HepG2 (cell line): ENCODE measurements at regions not wholly inside any gene's neighbourhood (a gene's known extent, or its start where the extent isn't known, plus 50 kb on each side); places are given as distances from the start of the nearest gene placed in this dataset.

Experiments
- ARNT2 ChIP-seq: sonication (generic); formaldehyde crosslinking; IDR thresholded peaks from 2 replicates; pipeline ENCODE4 v1.8.0; 2022; ENCODE audit warnings: mild to moderate bottlenecking, low read depth, missing genetic modification reagents, moderate library complexity
- ATF1 ChIP-seq: IDR thresholded peaks from 2 replicates; pipeline ENCODE4 v1.6.1; 2016; ENCODE audit warnings: mild to moderate bottlenecking, control low read depth
- DNMT1 ChIP-seq: sonication (generic); formaldehyde crosslinking; IDR thresholded peaks from 2 replicates; pipeline ENCODE4 v1.5.1; 2020; ENCODE audit warnings: mild to moderate bottlenecking, missing genetic modification reagents
- ERF ChIP-seq: IDR thresholded peaks from 2 replicates; pipeline ENCODE4 v1.6.1; 2018; ENCODE audit warnings: missing biosample characterization, missing genetic modification reagents
- NCOA2 ChIP-seq: sonication (generic); formaldehyde crosslinking; IDR thresholded peaks from 2 replicates; pipeline ENCODE4 v1.8.0; 2022; ENCODE audit warnings: inconsistent platforms
- NFYC ChIP-seq: IDR thresholded peaks from 2 replicates; pipeline ENCODE4 v1.6.1; 2016; ENCODE audit warnings: missing genetic modification reagents, missing compliant biosample characterization
- NR2C2 ChIP-seq: sonication (generic); formaldehyde crosslinking; IDR thresholded peaks from 2 replicates; pipeline ENCODE4 v1.4.0; 2020; ENCODE audit warnings: missing genetic modification reagents, mild to moderate bottlenecking, moderate library complexity, borderline replicate concordance
- RBM39 ChIP-seq: fragments of 200-400 bp; formaldehyde crosslinking; IDR thresholded peaks from one replicate; pipeline ENCODE4 v1.6.1; 2018; ENCODE audit warnings: antibody characterized with exemption, mild to moderate bottlenecking, low read depth, low read length; ENCODE audit not compliant: poor library complexity, severe bottlenecking
- REL ChIP-seq: sonication (generic); formaldehyde crosslinking; conservative IDR thresholded peaks from 2 replicates; pipeline ENCODE4 v1.8.0; 2022; ENCODE audit warnings: mild to moderate bottlenecking, missing genetic modification reagents, moderate library complexity
- SAP130 ChIP-seq: IDR thresholded peaks from 2 replicates; pipeline ENCODE4 v1.6.1; 2016; ENCODE audit warnings: low read depth
- USF2 ChIP-seq, 2 experiments: sonication (generic) in 1 of 2; formaldehyde crosslinking in 1 of 2; IDR thresholded peaks; 2 replicates each; pipeline versions ENCODE4 v1.5.1 to v1.6.1; 2011 to 2020; ENCODE audit warnings: borderline replicate concordance in 1 of 2, low read depth in 1 of 2, low read length in 1 of 2, mild to moderate bottlenecking in 1 of 2, missing genetic modification reagents in 1 of 2, moderate library complexity in 1 of 2
- ZBTB38 ChIP-seq: sonication (generic); formaldehyde crosslinking; IDR thresholded peaks from 2 replicates; pipeline ENCODE4 v1.5.1; 2020; ENCODE audit warnings: mild to moderate bottlenecking, missing genetic modification reagents
- ZC3H13 ChIP-seq: sonication (generic); formaldehyde crosslinking; IDR thresholded peaks from 2 replicates; pipeline ENCODE4 v1.8.1; 2023; ENCODE audit warnings: mild to moderate bottlenecking, missing genetic modification reagents, moderate library complexity
- ZFP1 ChIP-seq: IDR thresholded peaks from 2 replicates; pipeline ENCODE4 v1.6.1; 2016
- ZFP36L2 ChIP-seq: sonication (generic); formaldehyde crosslinking; IDR thresholded peaks from 2 replicates; pipeline ENCODE4 v1.4.0; 2020; ENCODE audit warnings: missing genetic modification reagents
- ZNF232 ChIP-seq: sonication (generic); formaldehyde crosslinking; IDR thresholded peaks from 2 replicates; pipeline ENCODE4 v1.4.0; 2020; ENCODE audit warnings: missing genetic modification reagents, borderline replicate concordance
- ZNF451 ChIP-seq: sonication (generic); formaldehyde crosslinking; IDR thresholded peaks from 2 replicates; pipeline ENCODE4 v1.5.0; 2020; ENCODE audit warnings: mild to moderate bottlenecking, missing genetic modification reagents
- ZNF773 ChIP-seq: sonication (generic); formaldehyde crosslinking; IDR thresholded peaks from 2 replicates; pipeline ENCODE4 v1.4.0; 2020; ENCODE audit warnings: missing genetic modification reagents, borderline replicate concordance
- TF ChIP-seq, protein P1 (sequence below): sonication (generic); formaldehyde crosslinking; IDR thresholded peaks from 2 replicates; pipeline ENCODE4 v1.8.0; 2022; ENCODE audit warnings: missing genetic modification reagents, low read depth, mild to moderate bottlenecking, borderline replicate concordance
- TF ChIP-seq, protein P2 (sequence below): sonication (generic); formaldehyde crosslinking; IDR thresholded peaks from 2 replicates; pipeline ENCODE4 v1.4.0; 2020; ENCODE audit warnings: missing genetic modification reagents, borderline replicate concordance
- TF ChIP-seq, protein P3 (sequence below), 2 experiments: sonication (generic) in 1 of 2; formaldehyde crosslinking in 1 of 2; IDR thresholded peaks; 2 replicates each; pipeline versions ENCODE4 v1.4.0 to v1.6.1; 2018 to 2020; ENCODE audit warnings: missing genetic modification reagents in 2 of 2, borderline replicate concordance in 1 of 2, low read depth in 1 of 2, mild to moderate bottlenecking in 1 of 2, missing biosample characterization in 1 of 2
- TF ChIP-seq, protein P4 (sequence below): sonication (generic); formaldehyde crosslinking; IDR thresholded peaks from 2 replicates; pipeline ENCODE4 v1.5.0; 2020; ENCODE audit warnings: mild to moderate bottlenecking, low read depth, missing genetic modification reagents, borderline replicate concordance

GRCh38 chr17:13420878-13421277 lies 180.9 kb downstream of the HS3ST3A1 start (continued):
- TF ChIP-seq RBM39 (no peak), NFYC (0 out of 2 replicates have a peak, but pooled peaks have one; percentile 14), ZFP1 (CRISPR knock-in tag) (peak; percentile 80), ATF1 (CRISPR knock-in tag) (peak; percentile 70), NCOA2 (peak; percentile 96), ZNF773 (CRISPR knock-in tag) (no peak), ZNF232 (CRISPR knock-in tag) (no peak), ERF (CRISPR knock-in tag) (peak; percentile 47; the same call in 1 of the 2 replicates), REL (CRISPR knock-in tag) (no peak), NR2C2 (peak; percentile 63; the same call in 1 of the 2 replicates), SAP130 (CRISPR knock-in tag) (peak; percentile 72), ZC3H13 (CRISPR knock-in tag) (no peak), ZNF451 (CRISPR knock-in tag) (no peak), ARNT2 (CRISPR knock-in tag) (peak; percentile 36; the same call in 1 of the 2 replicates), ZFP36L2 (CRISPR knock-in tag) (0 out of 2 replicates have a peak, but pooled peaks have one; percentile 41), USF2 (IDR thresholded peaks at IDR 0.05; ENCODE audit: low read depth, low read length) (no peak), USF2 (CRISPR knock-in tag; IDR thresholded peaks at IDR 0.05; ENCODE audit: borderline replicate concordance) (no peak), DNMT1 (CRISPR knock-in tag) (no peak), ZBTB38 (CRISPR knock-in tag) (no peak)
- TF ChIP-seq, protein P1, sequence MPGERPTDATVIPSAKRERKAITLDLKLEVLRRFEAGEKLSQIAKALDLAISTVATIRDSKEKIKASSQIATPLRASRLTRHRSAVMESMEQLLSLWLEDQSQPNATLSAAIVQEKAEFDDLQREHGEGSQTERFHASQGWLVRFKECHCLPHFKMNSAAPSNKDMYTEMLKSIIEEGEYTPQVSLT (CRISPR knock-in tag): no peak
- TF ChIP-seq, protein P2, sequence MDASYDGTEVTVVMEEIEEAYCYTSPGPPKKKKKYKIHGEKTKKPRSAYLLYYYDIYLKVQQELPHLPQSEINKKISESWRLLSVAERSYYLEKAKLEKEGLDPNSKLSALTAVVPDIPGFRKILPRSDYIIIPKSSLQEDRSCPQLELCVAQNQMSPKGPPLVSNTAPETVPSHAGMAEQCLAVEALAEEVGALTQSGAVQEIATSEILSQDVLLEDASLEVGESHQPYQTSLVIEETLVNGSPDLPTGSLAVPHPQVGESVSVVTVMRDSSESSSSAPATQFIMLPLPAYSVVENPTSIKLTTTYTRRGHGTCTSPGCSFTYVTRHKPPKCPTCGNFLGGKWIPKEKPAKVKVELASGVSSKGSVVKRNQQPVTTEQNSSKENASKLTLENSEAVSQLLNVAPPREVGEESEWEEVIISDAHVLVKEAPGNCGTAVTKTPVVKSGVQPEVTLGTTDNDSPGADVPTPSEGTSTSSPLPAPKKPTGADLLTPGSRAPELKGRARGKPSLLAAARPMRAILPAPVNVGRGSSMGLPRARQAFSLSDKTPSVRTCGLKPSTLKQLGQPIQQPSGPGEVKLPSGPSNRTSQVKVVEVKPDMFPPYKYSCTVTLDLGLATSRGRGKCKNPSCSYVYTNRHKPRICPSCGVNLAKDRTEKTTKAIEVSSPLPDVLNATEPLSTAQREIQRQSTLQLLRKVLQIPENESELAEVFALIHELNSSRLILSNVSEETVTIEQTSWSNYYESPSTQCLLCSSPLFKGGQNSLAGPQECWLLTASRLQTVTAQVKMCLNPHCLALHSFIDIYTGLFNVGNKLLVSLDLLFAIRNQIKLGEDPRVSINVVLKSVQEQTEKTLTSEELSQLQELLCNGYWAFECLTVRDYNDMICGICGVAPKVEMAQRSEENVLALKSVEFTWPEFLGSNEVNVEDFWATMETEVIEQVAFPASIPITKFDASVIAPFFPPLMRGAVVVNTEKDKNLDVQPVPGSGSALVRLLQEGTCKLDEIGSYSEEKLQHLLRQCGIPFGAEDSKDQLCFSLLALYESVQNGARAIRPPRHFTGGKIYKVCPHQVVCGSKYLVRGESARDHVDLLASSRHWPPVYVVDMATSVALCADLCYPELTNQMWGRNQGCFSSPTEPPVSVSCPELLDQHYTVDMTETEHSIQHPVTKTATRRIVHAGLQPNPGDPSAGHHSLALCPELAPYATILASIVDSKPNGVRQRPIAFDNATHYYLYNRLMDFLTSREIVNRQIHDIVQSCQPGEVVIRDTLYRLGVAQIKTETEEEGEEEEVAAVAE: 0 out of 2 replicates have a peak, but pooled peaks have one; percentile 78
- TF ChIP-seq, protein P3, sequence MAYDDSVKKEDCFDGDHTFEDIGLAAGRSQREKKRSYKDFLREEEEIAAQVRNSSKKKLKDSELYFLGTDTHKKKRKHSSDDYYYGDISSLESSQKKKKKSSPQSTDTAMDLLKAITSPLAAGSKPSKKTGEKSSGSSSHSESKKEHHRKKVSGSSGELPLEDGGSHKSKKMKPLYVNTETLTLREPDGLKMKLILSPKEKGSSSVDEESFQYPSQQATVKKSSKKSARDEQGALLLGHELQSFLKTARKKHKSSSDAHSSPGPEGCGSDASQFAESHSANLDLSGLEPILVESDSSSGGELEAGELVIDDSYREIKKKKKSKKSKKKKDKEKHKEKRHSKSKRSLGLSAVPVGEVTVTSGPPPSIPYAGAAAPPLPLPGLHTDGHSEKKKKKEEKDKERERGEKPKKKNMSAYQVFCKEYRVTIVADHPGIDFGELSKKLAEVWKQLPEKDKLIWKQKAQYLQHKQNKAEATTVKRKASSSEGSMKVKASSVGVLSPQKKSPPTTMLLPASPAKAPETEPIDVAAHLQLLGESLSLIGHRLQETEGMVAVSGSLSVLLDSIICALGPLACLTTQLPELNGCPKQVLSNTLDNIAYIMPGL (CRISPR knock-in tag; IDR thresholded peaks at IDR 0.05; ENCODE audit: borderline replicate concordance in 1 of 2, low read depth in 1 of 2): no peak; a peak in 1 of 4 replicates
- TF ChIP-seq, protein P4, sequence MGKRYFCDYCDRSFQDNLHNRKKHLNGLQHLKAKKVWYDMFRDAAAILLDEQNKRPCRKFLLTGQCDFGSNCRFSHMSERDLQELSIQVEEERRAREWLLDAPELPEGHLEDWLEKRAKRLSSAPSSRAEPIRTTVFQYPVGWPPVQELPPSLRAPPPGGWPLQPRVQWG (CRISPR knock-in tag): no peak
